ENCODE measurements at regions not wholly inside any gene's neighbourhood (a gene's known extent, or its start where the extent isn't known, plus 50 kb on each side); places are given as distances from the start of the nearest gene placed in this dataset.

GRCh38 chrX:80174925-80175574, 160.5 kb downstream of the TBX22 start:
- H3K36me3 ChIP-seq: no peaks in the 10 kb centered on the region
- peak; percentile 30 to 88 for DNase-seq (ENCODE audit: low spot score in 2 of 2)
- peak overlapping the region; percentile 27 to 57 for H3K27ac ChIP-seq
- TF ChIP-seq CTCF (IDR thresholded peaks at IDR 0.05): no peak
- no peaks in the 10 kb centered on the region for H3K4me1 ChIP-seq
- no peaks in the 10 kb centered on the region for H3K27me3 ChIP-seq
- no peaks in the 10 kb centered on the region for H3K9me3 ChIP-seq
- intact Hi-C loops (cut with DNase I): no loop called here
- H3K4me3 ChIP-seq: no peak overlapping the region

GRCh38 chrX:80181079-80181478, 166.5 kb downstream of the TBX22 start:
- no peaks in the 10 kb centered on the region for H3K9me3 ChIP-seq
- no peak overlapping the region for H3K4me3 ChIP-seq
- H3K36me3 ChIP-seq: no peaks in the 10 kb centered on the region
- intact Hi-C loops (cut with DNase I): no loop called here
- no peak overlapping the region for H3K27ac ChIP-seq
- no peak for DNase-seq (ENCODE audit: low spot score in 2 of 2)
- no peaks in the 10 kb centered on the region for H3K4me1 ChIP-seq
- H3K27me3 ChIP-seq: no peaks in the 10 kb centered on the region
- peak in 2 of 3 experiments; percentile 19 to 25 for TF ChIP-seq CTCF (IDR thresholded peaks at IDR 0.05)

GRCh38 chrX:80184854-80185253, 170.3 kb downstream of the TBX22 start:
- Histone ChIP-seq H3K4me1 (no peaks in the 10 kb centered on the region), H3K9me3 (no peaks in the 10 kb centered on the region), H3K27ac (no peak overlapping the region), H3K27me3 (no peaks in the 10 kb centered on the region), H3K4me3 (no peak overlapping the region), H3K36me3 (no peaks in the 10 kb centered on the region)
- TF ChIP-seq CTCF (IDR thresholded peaks at IDR 0.05): no peak
- intact Hi-C loops (cut with DNase I): no loop called here
- DNase-seq (ENCODE audit: low spot score in 2 of 2): no peak

- no peak for DNase-seq (ENCODE audit: low spot score in 2 of 2)
- Histone ChIP-seq H3K9me3 (no peaks in the 10 kb centered on the region), H3K4me3 (no peak overlapping the region), H3K36me3 (no peaks in the 10 kb centered on the region), H3K27me3 (no peaks in the 10 kb centered on the region), H3K4me1 (no peaks in the 10 kb centered on the region), H3K27ac (no peak overlapping the region)
- intact Hi-C loops (cut with DNase I): no loop called here
- no peak for TF ChIP-seq CTCF (IDR thresholded peaks at IDR 0.05)
Measured at GRCh38 chrX:80206647-80207046, 192.1 kb downstream of the TBX22 start.

- no peak for DNase-seq (ENCODE audit: low spot score in 2 of 2)
- H3K4me3 ChIP-seq: no peak overlapping the region
- no peak for TF ChIP-seq CTCF (IDR thresholded peaks at IDR 0.05)
- no peaks in the 10 kb centered on the region for H3K27me3 ChIP-seq
- intact Hi-C loops (cut with DNase I): no loop called here
- no peaks in the 10 kb centered on the region for H3K4me1 ChIP-seq
- H3K27ac ChIP-seq: no peak overlapping the region
- H3K36me3 ChIP-seq: no peaks in the 10 kb centered on the region
- no peaks in the 10 kb centered on the region for H3K9me3 ChIP-seq
Measured at GRCh38 chrX:80207327-80207726, 192.8 kb downstream of the TBX22 start.

- Histone ChIP-seq H3K36me3 (no peaks in the 10 kb centered on the region), H3K9me3 (peaks cover 0 to 15% of the 10 kb centered on the region in 2 donors), H3K4me1 (no peaks in the 10 kb centered on the region), H3K4me3 (no peak overlapping the region), H3K27ac (no peak overlapping the region), H3K27me3 (no peaks in the 10 kb centered on the region)
- intact Hi-C loops (cut with DNase I): no loop called here
- TF ChIP-seq CTCF (IDR thresholded peaks at IDR 0.05): no peak
- no peak for DNase-seq (ENCODE audit: low spot score in 2 of 2)
Measured at GRCh38 chrX:80216086-80216485, 201.5 kb downstream of the TBX22 start.

All from ascending aorta (tissue), 2 donors.